ENCODE measurements at regions not wholly inside any gene's neighbourhood (a gene's known extent, or its start where the extent isn't known, plus 50 kb on each side); places are given as distances from the start of the nearest gene placed in this dataset.
A peak's percentile ranks its signal among the peaks of the same experiment; 100 is the strongest.

DNA sequence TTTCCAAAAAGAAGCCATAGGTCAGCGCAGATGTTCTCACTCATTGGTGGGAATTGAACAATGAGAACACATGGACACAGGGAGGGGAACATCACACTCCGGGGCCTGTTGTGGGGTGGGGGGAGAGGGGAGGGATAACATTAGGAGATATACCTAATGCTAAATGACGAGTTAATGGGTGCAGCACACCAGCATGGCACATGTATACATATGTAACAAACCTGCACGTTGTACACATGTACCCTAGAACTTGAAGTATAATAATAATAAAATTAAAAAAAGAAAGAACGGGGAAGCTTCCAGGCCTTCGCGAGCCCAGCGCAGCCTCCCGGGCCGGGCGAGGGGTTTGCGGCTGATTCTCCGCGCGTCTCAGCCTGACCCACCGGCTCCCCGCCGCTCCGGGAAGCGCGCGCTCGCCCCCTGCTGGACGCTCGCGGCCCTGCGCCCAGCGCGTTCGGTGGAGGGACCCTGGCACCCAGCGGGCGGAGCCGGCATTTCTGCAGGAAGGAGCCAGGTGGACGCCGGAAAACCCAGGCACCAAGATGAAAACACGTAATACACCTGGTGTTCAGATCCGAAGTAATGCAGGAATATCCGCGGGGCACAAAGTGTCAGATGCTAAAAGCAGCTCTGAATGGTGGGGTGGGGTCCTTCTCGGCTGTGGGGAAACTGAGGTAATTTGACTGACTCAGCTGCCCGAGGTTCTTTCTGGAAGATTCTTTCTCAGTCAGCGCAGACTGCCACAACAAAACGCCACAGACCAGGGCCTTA lies 67.1 kb upstream of the PPP1R26 start:
- peak; percentile 48 to 49 for DNase-seq

DNA sequence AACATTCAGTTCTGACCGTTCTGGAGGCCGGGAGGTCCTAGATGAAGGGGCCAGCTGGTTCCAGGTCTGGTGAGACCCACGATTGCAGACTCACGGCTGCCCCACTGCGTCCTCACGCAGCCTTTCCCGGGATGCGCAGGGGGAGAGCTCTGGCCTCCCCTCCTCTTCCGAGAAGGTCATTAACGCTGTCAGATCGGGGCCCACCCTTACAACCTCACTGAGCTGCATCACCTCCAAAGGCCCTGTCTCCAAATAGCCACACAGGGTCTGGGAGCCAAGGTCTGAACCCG lies 66.6 kb upstream of the PPP1R26 start:
- no peak for DNase-seq

DNA sequence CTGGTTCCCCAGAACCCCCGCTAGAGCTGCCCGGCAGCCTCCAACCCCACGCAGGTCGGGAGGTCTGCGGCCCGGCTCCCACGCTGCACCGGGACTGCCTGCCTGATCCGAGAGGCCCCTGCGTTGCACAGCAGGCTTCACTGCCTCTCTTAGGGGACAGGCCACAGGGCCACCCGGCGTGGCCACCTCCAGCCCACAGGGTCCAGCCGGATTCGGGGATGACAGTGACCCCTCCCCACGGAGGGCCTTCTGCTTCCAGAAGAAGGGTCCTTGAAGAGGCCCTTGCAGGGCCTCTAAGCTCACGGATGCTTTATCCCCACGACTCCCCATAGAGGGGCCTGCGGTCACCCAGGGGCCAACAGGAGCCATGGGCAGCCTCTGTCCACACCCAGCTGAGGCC lies 66.1 kb upstream of the PPP1R26 start:
- DNase-seq = no peak

DNA sequence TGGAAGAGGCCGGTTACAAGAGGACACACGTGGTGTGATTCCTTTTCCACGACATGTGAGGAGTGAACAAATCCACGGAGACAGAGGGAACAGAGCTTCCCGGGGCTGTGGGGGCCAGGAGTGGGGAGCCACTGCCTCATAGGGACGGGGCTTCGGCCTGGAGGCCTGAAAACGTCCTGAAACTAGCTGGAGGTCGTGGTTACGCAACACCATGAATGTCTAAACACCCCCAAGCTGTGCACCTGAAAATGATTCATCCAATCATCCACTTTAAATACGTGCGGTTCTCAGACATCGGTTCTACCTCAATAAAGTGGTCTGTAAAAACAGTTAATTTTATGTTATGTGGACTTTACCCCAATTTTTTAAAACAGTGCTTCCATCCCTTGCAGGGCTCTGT lies 65.3 kb upstream of the PPP1R26 start:
- DNase-seq = no peak

DNA sequence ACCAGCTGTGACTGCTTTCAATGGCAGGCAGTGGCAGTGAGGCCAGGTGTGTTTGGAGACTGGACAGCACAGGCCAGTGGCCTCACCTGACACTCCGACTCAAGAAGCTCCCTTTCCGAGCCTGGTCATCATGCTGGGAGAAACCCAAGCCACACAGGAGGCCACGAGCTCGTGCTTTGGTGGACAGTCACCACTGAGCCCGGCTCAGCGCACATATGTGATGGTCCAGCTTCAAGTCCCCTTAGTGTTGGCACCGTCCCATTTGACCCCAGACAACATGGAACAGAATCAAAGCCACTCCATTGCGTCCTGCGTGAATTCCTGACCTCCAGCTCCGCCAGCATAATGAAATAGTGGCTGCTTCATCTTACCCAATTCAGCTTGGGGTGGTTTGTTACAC lies 64.0 kb upstream of the PPP1R26 start:
- no peak for DNase-seq

DNA sequence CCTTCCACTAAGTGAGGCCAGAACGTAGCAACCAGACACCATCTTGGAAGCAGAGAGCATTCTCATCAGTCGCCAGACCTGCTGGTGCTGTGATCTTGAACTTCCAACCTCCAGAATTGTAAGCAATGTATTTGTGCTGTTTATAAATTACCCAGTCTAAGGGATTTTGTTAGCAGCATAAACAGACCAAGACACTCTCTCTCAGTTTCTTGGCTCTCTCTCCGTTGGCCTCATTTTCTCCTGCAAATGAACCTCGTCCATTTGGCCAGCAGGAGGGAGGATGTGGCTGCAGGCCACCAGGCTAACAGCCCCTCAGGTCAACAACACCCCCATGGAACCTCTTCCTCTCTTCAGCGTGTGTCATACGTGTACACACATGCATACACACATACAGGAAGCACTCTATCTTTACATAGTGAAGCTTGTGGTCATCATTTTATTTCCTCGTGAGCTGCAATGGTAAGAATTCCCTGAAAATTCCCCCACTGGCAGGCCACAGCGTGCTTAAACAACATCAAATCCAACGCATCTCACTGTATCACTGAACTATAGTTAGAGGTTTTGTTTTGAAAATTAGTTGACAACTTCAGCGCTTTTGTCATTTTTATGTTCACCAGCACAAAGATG lies 62.8 kb upstream of the PPP1R26 start:
- no peak for DNase-seq

DNA sequence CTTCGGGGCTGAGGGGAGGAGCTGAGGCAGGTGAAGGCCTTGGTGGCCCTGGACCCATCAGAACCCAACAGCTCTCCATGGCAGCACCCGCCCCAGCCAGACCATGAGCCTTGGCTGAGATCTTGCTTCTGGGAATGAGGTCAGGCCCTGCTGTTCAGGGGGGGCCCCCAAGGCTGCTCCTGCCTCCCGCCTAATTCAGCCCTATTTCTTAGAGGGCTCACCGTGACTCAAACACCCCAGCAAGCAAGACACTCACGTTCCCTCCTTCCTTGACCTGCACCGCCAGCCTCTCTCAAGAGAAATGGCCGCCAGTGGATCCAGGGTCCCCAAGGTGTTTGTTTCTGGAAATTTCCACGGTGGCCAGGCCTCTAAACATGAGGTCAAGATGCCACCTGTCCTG lies 61.4 kb upstream of the PPP1R26 start:
- no peak for DNase-seq

DNA sequence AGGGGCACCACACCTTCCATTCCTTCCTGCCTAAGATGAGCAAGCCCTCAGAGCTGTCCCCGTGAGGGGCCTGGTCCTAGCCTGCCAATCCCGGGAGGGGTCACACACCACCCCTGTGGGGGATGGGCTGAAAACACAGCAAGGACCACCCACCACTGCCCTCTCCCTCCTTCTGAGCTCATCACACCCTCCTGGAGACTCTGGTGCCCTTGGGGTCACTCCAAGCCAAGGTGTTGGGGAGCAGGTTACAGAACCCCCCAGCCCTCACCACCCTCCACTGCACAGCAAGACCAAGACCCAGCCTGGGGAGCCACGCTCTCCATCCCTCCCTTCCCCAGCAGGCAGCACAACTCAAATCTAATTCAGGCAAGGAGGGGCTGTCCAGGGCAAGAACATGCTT lies 60.5 kb upstream of the PPP1R26 start:
- DNase-seq = no peak

DNA sequence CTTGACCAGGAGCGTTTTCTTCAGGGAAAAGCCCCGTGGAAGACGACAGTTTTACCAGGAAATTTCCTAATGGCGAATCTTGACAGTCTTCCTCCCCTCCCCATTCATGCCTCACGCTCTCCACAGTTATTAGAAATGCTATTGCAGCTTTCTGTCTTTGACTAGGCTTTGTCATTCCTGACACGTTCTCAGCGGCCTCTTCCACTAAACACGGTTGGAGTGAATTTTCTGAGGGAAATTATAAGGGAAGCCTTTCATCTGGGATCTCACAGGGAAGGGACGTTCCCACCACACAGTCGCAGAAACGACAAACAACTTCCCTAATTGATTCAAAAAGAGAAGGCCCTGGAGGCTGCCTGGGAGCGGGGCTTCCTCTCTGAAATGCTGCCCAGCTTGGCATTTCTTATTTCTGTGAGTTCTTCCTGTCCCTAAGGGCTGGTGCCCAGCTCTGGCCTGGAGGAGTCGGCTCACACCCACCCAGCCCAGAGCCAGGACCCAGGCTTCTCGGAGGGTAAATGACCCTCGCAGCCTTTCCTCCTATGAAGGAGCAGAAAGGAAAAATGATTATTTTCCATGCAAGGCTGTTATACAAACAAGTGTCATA lies 57.1 kb upstream of the PPP1R26 start:
- DNase-seq = no peak

DNA sequence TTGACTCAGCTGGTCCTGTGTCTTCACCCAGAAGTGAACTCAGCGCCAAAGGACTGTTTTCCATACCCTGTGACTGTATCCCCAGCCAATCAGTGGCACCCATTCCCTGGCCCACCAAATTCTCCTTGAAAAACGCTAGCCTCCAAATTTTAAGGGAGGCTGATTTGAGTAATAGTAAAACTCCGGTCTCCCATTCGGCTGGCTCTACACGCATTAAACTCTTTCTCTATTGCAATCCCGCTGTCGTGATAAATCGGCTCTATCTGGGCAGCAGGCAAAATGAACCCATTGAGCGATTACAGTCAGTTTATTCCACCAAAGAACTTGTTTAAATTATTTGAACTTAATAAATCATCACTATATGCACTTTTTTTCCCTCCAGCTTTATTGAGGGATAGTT lies 55.9 kb upstream of the PPP1R26 start:
- DNase-seq = no peak
